ENCODE measurements at regions not wholly inside any gene's neighbourhood (a gene's known extent, or its start where the extent isn't known, plus 50 kb on each side); places are given as distances from the start of the nearest gene placed in this dataset.

- Histone ChIP-seq H3K4me1 (no peaks in the 10 kb centered on the region), H3K27ac (no peak overlapping the region), H3K4me3 (no peak overlapping the region), H3K9me3 (no peaks in the 10 kb centered on the region), H3K36me3 (no peaks in the 10 kb centered on the region), H3K27me3 (no peaks in the 10 kb centered on the region)
- DNase-seq = no peak
- TF ChIP-seq EP300 (IDR thresholded peaks at IDR 0.05) (no peak), POLR2AphosphoS5 (IDR thresholded peaks at IDR 0.05) (no peak)
- 69 to 79% methylated on average over 8 of the region's 8 CpGs for WGBS, 2 donors
- intact Hi-C loops (cut with DNase I) = no loop called here
These were observed 122.5 kb upstream of the TMEM161B start for GRCh38 chr5:88391116-88391515.

GRCh38 chr5:88390481-88390880 is 121.8 kb upstream of the TMEM161B start:
- TF ChIP-seq EP300 (IDR thresholded peaks at IDR 0.05) (no peak), POLR2AphosphoS5 (IDR thresholded peaks at IDR 0.05) (no peak), CTCF (IDR thresholded peaks at IDR 0.05) (no peak), POLR2A (IDR thresholded peaks at IDR 0.05) (no peak)

GRCh38 chr5:88390096-88390441 is 121.4 kb upstream of the TMEM161B start:
- intact Hi-C loops (cut with DNase I) = no loop called here
- H3K27me3 ChIP-seq = no peaks in the 10 kb centered on the region
- TF ChIP-seq POLR2A (IDR thresholded peaks at IDR 0.05) = no peak
- TF ChIP-seq CTCF (IDR thresholded peaks at IDR 0.05) = no peak
- no peak for TF ChIP-seq POLR2AphosphoS5 (IDR thresholded peaks at IDR 0.05)
- TF ChIP-seq EP300 (IDR thresholded peaks at IDR 0.05) = no peak
- no peak for DNase-seq
- H3K4me3 ChIP-seq = no peak overlapping the region
- no peak overlapping the region for H3K27ac ChIP-seq
- H3K36me3 ChIP-seq = no peaks in the 10 kb centered on the region
- 40 to 60% methylated on average over 6 of the region's 6 CpGs for WGBS, 2 donors
- H3K4me1 ChIP-seq = no peaks in the 10 kb centered on the region
- H3K9me3 ChIP-seq = no peaks in the 10 kb centered on the region

More at GRCh38 chr5:88390481-88390880, 121.8 kb upstream of the TMEM161B start:
- 71 to 77% methylated on average over 2 of the region's 2 CpGs for WGBS, 2 donors
- H3K27me3 ChIP-seq = no peaks in the 10 kb centered on the region
- no peaks in the 10 kb centered on the region for H3K4me1 ChIP-seq
- intact Hi-C loops (cut with DNase I) = no loop called here
- DNase-seq = no peak
- no peak overlapping the region for H3K4me3 ChIP-seq
- H3K27ac ChIP-seq = no peak overlapping the region
- no peaks in the 10 kb centered on the region for H3K9me3 ChIP-seq
- no peaks in the 10 kb centered on the region for H3K36me3 ChIP-seq

- WGBS, 2 donors = 79 to 86% methylated on average over 4 of the region's 4 CpGs
- no peaks in the 10 kb centered on the region for H3K9me3 ChIP-seq
- no peak overlapping the region for H3K4me3 ChIP-seq
- no peaks in the 10 kb centered on the region for H3K27me3 ChIP-seq
- no peaks in the 10 kb centered on the region for H3K4me1 ChIP-seq
- intact Hi-C loops (cut with DNase I) = no loop called here
- TF ChIP-seq POLR2AphosphoS5 (IDR thresholded peaks at IDR 0.05) = no peak
- TF ChIP-seq POLR2A (IDR thresholded peaks at IDR 0.05) = no peak
- no peak for TF ChIP-seq EP300 (IDR thresholded peaks at IDR 0.05)
- no peak for TF ChIP-seq CTCF (IDR thresholded peaks at IDR 0.05)
- H3K27ac ChIP-seq = no peak overlapping the region
- no peaks in the 10 kb centered on the region for H3K36me3 ChIP-seq
- DNase-seq = no peak
These were observed 120.9 kb upstream of the TMEM161B start for GRCh38 chr5:88389338-88390095.

- Histone ChIP-seq H3K4me1 (no peaks in the 10 kb centered on the region), H3K36me3 (no peaks in the 10 kb centered on the region), H3K27ac (no peak overlapping the region), H3K27me3 (no peaks in the 10 kb centered on the region), H3K4me3 (no peak overlapping the region), H3K9me3 (no peaks in the 10 kb centered on the region)
- intact Hi-C loops (cut with DNase I) = no loop called here
- TF ChIP-seq CTCF (IDR thresholded peaks at IDR 0.05) (no peak), POLR2AphosphoS5 (IDR thresholded peaks at IDR 0.05) (no peak), EP300 (IDR thresholded peaks at IDR 0.05) (no peak), POLR2A (IDR thresholded peaks at IDR 0.05) (no peak)
- 71 to 76% methylated on average over 7 of the region's 7 CpGs for WGBS, 2 donors
- no peak for DNase-seq
These were observed 120.1 kb upstream of the TMEM161B start for GRCh38 chr5:88388476-88389337.

Data from sigmoid colon (tissue), 6 donors.